Epithelial cell of proximal tubule (primary cell): ENCODE measurements at regions not wholly inside any gene's neighbourhood (a gene's known extent, or its start where the extent isn't known, plus 50 kb on each side); places are given as distances from the start of the nearest gene placed in this dataset.
"Not testable (repeated sequence)": the region's sequence is repeated elsewhere in the genome, so short reads cannot be mapped to it uniquely, and the experiment has no call there.

Experiments
- DNase-seq: peaks from one replicate; pipeline ENCODE4 v3.0.0-alpha.2; 2011; ENCODE audit warnings: low read depth
- H3K4me3 ChIP-seq: 2 replicates; pipeline ENCODE4 v1.5.1; 2011; ENCODE audit warnings: low read depth, mild to moderate bottlenecking, low read length
- CTCF ChIP-seq: conservative IDR thresholded peaks from 2 replicates; pipeline ENCODE4 v1.5.1; 2012; ENCODE audit warnings: low read depth, mild to moderate bottlenecking, low read length

- peak; percentile 7 for DNase-seq
These were observed 571.0 kb upstream of the KLHL4 start for GRCh38 chrX:86946569-86946968.

GRCh38 chrX:86964321-86964720 lies 553.3 kb upstream of the KLHL4 start:
- no peak overlapping the region for H3K4me3 ChIP-seq
- no peak for TF ChIP-seq CTCF
- no peak for DNase-seq

More at GRCh38 chrX:86946569-86946968, 571.0 kb upstream of the KLHL4 start:
- H3K4me3 ChIP-seq, result no peak overlapping the region
- peak; percentile 58 for TF ChIP-seq CTCF

- no peak for TF ChIP-seq CTCF
- no peak overlapping the region for H3K4me3 ChIP-seq
- DNase-seq, result no peak
These were observed 536.2 kb upstream of the KLHL4 start for GRCh38 chrX:86981326-86981879.

GRCh38 chrX:86987351-86987750 lies 530.3 kb upstream of the KLHL4 start:
- H3K4me3 ChIP-seq, DNase-seq: not testable (repeated sequence)

- no peak overlapping the region for H3K4me3 ChIP-seq
- no peak for DNase-seq
- TF ChIP-seq CTCF, result no peak
These were observed 514.6 kb upstream of the KLHL4 start for GRCh38 chrX:87003031-87003430.

- TF ChIP-seq CTCF, result no peak
- DNase-seq, result no peak
- no peak overlapping the region for H3K4me3 ChIP-seq
These were observed 512.4 kb upstream of the KLHL4 start for GRCh38 chrX:87005183-87005582.

GRCh38 chrX:87005885-87006284 lies 511.7 kb upstream of the KLHL4 start:
- TF ChIP-seq CTCF, result no peak
- no peak for DNase-seq
- H3K4me3 ChIP-seq, result no peak overlapping the region
